NB4 (cell line): ENCODE measurements at regions not wholly inside any gene's neighbourhood (a gene's known extent, or its start where the extent isn't known, plus 50 kb on each side); places are given as distances from the start of the nearest gene placed in this dataset.

Source experiments
- DNase-seq: peaks from one replicate; pipeline ENCODE4 v3.0.0; 2010; ENCODE audit warnings: low read depth
- H3K4me3 ChIP-seq: one replicate; pipeline ENCODE4 v1.5.1; 2011; ENCODE audit warnings: mild to moderate bottlenecking, low read depth, low read length, moderate library complexity
- MYC ChIP-seq: IDR thresholded peaks from 2 replicates; pipeline ENCODE4 v1.6.1; 2011; ENCODE audit warnings: low read depth, low read length
- POLR2A ChIP-seq: IDR thresholded peaks from 2 replicates; pipeline ENCODE4 v1.6.1; 2011; ENCODE audit warnings: mild to moderate bottlenecking; ENCODE audit not compliant: insufficient read length; ENCODE audit errors: extremely low read depth
- TF ChIP-seq, protein P1 (sequence below): IDR thresholded peaks from 2 replicates; pipeline ENCODE4 v1.6.1; 2011; ENCODE audit warnings: low read depth, low read length
- TF ChIP-seq, protein P2 (sequence below): IDR thresholded peaks from one replicate; pipeline ENCODE4 v1.5.1; 2012; ENCODE audit warnings: low read depth, low read length

DNA sequence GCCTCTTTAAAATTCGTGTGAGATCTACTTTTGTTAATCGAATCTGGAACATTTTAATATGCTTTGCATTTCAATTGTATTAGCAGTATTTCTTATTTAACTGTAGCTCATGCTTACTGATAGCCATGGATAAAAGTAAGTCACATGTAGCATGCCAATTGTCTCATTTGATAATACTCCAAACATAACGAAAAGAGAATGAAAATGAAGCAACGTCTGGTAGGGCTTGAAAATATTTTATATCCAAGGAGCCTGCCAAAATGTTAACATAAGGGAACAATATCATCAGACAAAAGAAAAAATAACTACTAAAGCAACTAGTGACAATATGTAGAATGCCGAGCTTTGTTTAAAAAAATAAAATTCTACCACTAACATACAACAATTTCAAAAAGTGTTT, 94.1 kb upstream of the MID1 start:
- no peak for TF ChIP-seq MYC
- no peak for TF ChIP-seq POLR2A
- TF ChIP-seq, protein P1, sequence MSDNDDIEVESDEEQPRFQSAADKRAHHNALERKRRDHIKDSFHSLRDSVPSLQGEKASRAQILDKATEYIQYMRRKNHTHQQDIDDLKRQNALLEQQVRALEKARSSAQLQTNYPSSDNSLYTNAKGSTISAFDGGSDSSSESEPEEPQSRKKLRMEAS = no peak
- TF ChIP-seq, protein P2, sequence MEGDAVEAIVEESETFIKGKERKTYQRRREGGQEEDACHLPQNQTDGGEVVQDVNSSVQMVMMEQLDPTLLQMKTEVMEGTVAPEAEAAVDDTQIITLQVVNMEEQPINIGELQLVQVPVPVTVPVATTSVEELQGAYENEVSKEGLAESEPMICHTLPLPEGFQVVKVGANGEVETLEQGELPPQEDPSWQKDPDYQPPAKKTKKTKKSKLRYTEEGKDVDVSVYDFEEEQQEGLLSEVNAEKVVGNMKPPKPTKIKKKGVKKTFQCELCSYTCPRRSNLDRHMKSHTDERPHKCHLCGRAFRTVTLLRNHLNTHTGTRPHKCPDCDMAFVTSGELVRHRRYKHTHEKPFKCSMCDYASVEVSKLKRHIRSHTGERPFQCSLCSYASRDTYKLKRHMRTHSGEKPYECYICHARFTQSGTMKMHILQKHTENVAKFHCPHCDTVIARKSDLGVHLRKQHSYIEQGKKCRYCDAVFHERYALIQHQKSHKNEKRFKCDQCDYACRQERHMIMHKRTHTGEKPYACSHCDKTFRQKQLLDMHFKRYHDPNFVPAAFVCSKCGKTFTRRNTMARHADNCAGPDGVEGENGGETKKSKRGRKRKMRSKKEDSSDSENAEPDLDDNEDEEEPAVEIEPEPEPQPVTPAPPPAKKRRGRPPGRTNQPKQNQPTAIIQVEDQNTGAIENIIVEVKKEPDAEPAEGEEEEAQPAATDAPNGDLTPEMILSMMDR = no peak
- no peak overlapping the region for H3K4me3 ChIP-seq

DNA sequence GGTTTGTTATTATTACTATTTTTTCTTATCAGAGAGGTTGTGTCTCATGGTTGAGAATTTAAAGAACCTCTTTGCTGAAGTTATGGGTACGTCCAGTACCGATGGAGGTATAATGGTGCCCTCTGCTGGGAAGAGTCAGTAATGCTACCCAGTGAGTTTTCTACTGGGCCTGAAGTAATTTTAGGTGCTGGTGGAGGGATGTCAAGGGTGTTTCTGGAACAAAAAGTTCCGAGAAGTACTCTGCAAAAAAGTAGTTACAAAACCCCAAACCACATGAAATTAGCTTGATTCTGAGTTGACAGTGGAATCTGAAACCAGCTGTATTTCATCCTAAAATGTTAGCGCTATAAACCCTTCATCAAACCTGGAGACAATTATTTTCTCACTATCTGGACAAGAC, 102.5 kb upstream of the MID1 start:
- H3K4me3 ChIP-seq = no peak overlapping the region
- TF ChIP-seq MYC (no peak), POLR2A (no peak)
- TF ChIP-seq, protein P1 = no peak
- TF ChIP-seq, protein P2 = peak; percentile 49
- DNase-seq = peak; percentile 40

More for the DNA sequence above, 94.1 kb upstream of the MID1 start:
- no peak for DNase-seq

DNA sequence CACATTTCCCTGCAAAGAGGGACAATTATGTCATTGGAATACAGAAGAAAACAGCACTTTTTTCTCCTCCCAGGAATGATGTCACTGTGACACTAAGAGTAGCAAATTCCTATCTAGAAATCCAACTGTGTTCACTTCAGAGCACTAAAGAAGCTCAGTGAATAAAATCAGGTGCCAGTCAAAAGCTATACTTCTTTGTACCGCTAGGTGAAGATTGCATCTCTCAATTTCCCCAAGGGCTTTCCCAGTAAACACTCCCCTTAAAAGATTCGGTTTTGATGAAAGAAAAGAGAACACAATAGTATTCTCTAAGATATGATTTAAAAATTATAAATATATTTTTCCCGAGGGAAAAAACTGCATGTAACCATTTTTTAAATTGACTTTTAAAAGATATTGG, 104.7 kb upstream of the MID1 start:
- peak; percentile 2 for DNase-seq
- H3K4me3 ChIP-seq = no peak overlapping the region
- TF ChIP-seq, protein P1 = no peak
- TF ChIP-seq MYC (no peak), POLR2A (no peak)
- TF ChIP-seq, protein P2 = peak; percentile 42

DNA sequence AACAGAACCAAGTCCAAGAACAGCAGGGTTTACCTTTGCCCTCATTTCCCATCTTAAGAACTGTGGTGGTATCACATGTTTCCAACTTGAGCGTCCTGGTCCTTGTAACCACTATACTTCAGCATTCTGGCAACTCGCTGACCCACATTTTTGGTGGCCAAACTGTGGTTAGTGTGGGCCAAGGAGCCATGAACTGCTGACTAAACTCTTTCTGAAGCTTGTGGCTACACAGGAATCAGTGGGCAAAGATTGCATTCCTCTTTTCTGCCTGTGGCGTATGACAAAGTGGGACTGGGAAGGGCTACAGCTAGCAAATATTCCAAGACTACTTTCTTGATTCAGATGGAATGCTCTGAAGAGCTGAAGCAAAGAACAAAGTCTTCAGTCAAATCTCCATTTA, 106.3 kb upstream of the MID1 start:
- TF ChIP-seq POLR2A (no peak), MYC (no peak)
- TF ChIP-seq, protein P2 = no peak
- TF ChIP-seq, protein P1 = no peak
- no peak overlapping the region for H3K4me3 ChIP-seq
- no peak for DNase-seq

DNA sequence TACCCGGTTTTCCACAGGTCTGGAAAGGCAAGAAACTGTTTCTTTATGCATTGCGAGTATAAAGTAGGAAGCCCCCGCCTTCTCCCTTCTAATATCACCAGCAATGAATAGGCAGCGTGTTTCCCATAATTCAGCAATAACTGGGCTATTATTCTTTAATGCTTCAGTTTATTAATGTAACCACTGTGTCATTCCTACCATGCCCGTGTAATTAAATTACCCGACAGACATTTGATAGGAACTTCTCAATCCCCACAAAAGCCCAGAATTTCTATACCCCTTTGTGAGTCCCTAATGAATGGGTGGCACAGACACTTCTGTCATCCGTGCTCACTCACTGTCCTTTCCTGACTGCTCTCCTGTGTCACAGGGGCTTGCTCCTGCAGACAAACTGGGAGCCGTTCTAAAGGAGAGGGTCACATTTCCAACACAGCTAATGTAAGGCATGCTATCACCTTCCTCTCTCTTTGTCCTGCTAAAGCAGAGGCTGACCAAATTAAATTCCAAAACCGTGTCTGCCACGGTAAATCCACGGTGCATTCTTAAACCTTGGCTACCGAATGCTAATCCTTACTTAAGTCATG, 108.5 kb upstream of the MID1 start:
- no peak for DNase-seq
- no peak overlapping the region for H3K4me3 ChIP-seq
- no peak for TF ChIP-seq MYC
- no peak for TF ChIP-seq POLR2A
- TF ChIP-seq, protein P1 = no peak
- TF ChIP-seq, protein P2 = no peak

DNA sequence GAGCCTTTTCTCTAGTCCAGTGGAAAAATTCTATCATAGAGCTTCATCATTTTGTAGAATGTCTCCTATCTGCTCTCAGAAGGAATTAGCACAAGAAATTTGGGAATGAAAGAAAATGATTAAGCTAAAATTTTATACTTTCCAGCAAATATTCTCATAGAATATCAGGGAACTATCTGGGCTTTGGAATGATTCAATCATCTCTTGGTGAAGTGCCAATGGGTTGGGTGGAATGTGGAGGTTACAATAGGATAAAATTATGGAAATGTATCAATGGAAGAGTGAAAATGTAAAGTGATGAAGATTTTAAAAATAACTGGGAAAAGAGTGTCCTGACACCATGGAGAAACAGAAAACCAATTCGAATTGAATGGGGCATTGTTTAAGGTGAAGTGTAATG, 119.0 kb upstream of the MID1 start:
- TF ChIP-seq MYC (no peak), POLR2A (no peak)
- TF ChIP-seq, protein P1 = no peak
- TF ChIP-seq, protein P2 = no peak
- H3K4me3 ChIP-seq = no peak overlapping the region
- no peak for DNase-seq
